BE2C (cell line): ENCODE measurements at regions not wholly inside any gene's neighbourhood (a gene's known extent, or its start where the extent isn't known, plus 50 kb on each side); places are given as distances from the start of the nearest gene placed in this dataset.

Experiments
- DNase-seq: peaks from one replicate; pipeline ENCODE4 v3.0.0-alpha.2; 2020
- H3K27me3 ChIP-seq: fragments of 250-450 bp; sonication (Bioruptor Pico); 2 replicates; pipeline ENCODE4 v1.5.1; 2020; ENCODE audit warnings: mild to moderate bottlenecking
- H3K36me3 ChIP-seq: fragments of 250-450 bp; sonication (Bioruptor Pico); 2 replicates; pipeline ENCODE4 v1.5.1; 2020; ENCODE audit warnings: mild to moderate bottlenecking
- H3K4me1 ChIP-seq: fragments of 250-450 bp; sonication (Bioruptor Pico); 2 replicates; pipeline ENCODE4 v1.5.1; 2020
- H3K4me3 ChIP-seq: 2 replicates; pipeline ENCODE4 v1.5.1; 2011; ENCODE audit warnings: low read depth, low read length
- H3K9me3 ChIP-seq: fragments of 250-450 bp; sonication (Bioruptor Pico); 2 replicates; pipeline ENCODE4 v1.5.1; 2020
- TF ChIP-seq, protein P1 (sequence below): IDR thresholded peaks from 2 replicates; pipeline ENCODE4 v1.5.1; 2012; ENCODE audit warnings: mild to moderate bottlenecking, low read depth, low read length

DNA sequence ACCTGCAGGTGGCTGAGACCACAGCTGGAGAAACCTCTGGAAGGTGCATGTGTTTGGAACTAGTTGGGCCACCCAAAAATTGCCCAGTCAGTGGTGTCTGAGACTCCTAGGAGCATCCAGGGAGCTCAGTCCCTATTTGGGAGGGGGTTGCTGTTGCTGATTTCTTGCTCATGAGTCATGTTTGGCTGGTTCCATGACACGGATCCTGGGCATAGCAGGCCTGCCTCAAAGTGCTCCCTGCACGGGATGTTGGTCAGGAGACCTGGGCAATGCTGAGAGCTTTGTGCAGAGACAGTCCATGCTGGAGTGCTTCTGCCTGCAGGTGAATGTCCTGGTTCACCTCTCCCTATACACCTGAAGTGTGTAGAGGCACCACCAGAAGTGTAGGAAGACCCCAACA lies 194.2 kb downstream of the GLI2 start:
- no peak for DNase-seq
- Histone ChIP-seq H3K9me3 (no peaks in the 10 kb centered on the region), H3K36me3 (no peaks in the 10 kb centered on the region), H3K27me3 (no peaks in the 10 kb centered on the region), H3K4me3 (no peak overlapping the region), H3K4me1 (peaks cover under 1% of the 10 kb centered on the region; the same call in 1 of the 2 replicates)
- TF ChIP-seq, protein P1, sequence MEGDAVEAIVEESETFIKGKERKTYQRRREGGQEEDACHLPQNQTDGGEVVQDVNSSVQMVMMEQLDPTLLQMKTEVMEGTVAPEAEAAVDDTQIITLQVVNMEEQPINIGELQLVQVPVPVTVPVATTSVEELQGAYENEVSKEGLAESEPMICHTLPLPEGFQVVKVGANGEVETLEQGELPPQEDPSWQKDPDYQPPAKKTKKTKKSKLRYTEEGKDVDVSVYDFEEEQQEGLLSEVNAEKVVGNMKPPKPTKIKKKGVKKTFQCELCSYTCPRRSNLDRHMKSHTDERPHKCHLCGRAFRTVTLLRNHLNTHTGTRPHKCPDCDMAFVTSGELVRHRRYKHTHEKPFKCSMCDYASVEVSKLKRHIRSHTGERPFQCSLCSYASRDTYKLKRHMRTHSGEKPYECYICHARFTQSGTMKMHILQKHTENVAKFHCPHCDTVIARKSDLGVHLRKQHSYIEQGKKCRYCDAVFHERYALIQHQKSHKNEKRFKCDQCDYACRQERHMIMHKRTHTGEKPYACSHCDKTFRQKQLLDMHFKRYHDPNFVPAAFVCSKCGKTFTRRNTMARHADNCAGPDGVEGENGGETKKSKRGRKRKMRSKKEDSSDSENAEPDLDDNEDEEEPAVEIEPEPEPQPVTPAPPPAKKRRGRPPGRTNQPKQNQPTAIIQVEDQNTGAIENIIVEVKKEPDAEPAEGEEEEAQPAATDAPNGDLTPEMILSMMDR, result no peak

DNA sequence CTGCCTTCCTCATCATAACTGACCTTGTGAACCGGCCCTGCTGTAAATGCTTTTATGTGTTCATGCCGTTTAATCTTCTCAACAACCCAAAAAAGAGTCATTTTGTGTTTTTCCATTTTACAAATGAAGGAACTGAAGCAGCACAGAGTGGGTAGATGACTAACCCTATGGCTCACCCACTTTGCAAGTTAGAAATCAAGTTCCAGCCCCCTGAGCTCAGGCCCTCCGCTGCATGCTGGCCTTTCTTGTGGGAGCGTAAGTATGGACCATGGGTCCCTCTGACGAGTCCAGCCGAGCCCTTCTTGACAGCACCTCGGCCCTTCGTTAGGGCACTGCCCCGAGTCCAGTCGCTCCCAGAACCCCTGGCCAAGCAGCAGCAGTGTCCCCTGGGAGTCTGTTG lies 194.6 kb downstream of the GLI2 start:
- no peak overlapping the region for H3K4me3 ChIP-seq
- TF ChIP-seq, protein P1, result no peak
- H3K4me1 ChIP-seq, result peaks cover 5% of the 10 kb centered on the region
- no peak for DNase-seq
- H3K36me3 ChIP-seq, result no peaks in the 10 kb centered on the region
- H3K9me3 ChIP-seq, result no peaks in the 10 kb centered on the region
- no peaks in the 10 kb centered on the region for H3K27me3 ChIP-seq

DNA sequence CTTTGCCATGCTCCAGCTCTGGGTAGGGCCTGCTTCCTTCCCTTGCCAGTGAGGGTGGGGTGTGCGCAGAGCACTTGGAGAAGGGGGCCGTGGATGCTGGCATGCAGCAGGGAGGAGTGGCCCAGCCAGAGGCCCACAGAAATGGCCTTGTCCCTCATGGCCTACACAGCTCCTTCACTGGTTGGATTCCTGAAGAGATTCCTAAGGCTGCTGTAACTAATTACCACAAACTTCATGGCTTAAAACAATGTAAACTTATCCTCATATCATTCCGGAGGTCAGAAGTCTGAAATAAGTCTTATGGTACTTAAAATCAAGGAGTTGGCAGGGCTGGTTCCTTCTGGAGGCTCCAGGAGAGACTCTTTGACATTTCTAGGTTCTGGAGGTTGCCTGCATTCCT lies 195.2 kb downstream of the GLI2 start:
- TF ChIP-seq, protein P1, result no peak
- DNase-seq, result no peak
- Histone ChIP-seq H3K9me3 (no peaks in the 10 kb centered on the region), H3K4me1 (peaks cover 5% of the 10 kb centered on the region), H3K36me3 (no peaks in the 10 kb centered on the region), H3K4me3 (no peak overlapping the region), H3K27me3 (no peaks in the 10 kb centered on the region)

DNA sequence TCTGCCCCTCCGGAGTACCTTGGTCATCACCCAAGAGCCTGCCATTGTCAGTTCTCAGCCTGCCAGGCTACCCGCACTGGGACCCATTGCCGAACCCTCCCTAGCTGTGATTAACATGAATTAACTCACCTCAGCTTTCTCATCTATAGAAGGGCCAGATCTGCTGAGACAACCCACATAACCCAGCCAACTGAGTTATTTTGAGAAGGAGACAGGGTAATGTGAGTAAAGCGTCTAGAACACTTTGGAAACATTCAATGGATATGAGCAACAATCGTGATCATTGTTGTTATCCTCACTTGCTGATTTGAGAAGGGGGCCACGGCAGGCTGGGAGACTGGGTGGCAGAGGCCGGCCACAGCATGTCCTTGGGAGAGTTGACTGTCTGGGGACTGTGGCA lies 196.8 kb downstream of the GLI2 start:
- Histone ChIP-seq H3K27me3 (no peaks in the 10 kb centered on the region), H3K4me1 (peaks cover 10% of the 10 kb centered on the region), H3K36me3 (no peaks in the 10 kb centered on the region), H3K9me3 (no peaks in the 10 kb centered on the region), H3K4me3 (no peak overlapping the region)
- DNase-seq, result no peak
- TF ChIP-seq, protein P1, result no peak

DNA sequence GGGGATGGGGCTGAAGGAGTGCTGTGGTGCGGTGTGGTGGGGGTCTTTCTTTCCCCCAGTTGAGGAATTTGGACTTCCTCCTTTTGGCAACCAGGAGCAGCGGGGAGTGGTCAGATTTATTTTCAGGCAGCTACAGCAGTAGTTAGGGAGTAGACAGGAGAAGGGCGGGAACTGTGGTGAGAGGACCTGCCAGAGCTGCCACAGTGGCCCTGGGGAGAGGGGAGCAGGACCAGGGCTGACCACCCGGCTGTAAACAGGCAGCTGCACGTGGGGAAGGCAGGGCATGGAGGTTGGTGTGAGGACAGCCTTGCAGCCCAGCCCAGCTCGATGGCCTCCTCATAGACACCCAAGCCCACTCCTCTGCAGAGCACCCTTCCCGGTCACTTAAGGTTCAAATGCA lies 197.2 kb downstream of the GLI2 start:
- Histone ChIP-seq H3K36me3 (no peaks in the 10 kb centered on the region), H3K4me3 (no peak overlapping the region), H3K4me1 (peaks cover 14% of the 10 kb centered on the region), H3K27me3 (no peaks in the 10 kb centered on the region), H3K9me3 (no peaks in the 10 kb centered on the region)
- TF ChIP-seq, protein P1, result no peak
- DNase-seq, result no peak

DNA sequence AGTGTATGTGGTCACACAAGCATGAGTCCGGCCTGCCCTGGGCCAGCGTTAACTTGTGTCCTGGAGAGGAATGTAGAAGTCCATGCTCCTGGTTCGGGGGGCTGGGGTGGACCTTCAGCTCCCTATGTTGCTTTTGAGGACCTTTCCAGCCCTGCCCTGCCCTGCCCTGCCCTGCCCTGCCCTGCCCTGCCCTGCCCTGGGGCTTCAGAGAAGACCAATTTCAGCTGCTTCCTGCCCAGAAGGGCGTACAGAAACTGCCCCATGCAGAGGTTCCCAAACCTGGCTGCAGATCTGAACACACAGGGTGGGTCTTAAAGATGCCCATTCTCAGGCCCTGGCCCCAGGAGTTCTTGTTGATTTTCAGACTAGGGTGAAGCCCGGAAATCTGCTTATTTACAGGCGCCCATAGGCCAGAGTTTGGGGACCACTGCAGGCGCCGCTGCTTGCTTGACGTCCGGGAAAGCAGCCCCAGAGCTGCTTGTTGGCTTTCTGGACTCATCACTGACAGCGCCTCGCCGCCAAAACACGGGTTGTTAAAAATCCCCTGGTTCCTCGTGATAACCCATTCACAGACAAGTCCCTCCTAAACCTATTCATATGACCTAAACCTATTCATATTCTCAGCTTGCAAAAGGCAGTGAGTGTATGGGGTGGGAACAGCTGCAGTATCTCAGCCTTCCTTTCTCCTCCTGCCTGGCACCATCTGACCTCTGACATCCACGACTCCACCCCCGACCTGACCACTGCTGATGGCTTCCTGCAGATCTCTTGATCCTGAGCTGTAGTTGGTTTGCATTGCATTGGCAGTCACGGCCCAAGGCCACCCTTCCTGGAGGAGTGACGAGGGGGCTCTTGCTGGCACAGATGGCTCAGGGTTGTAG lies 198.3 kb downstream of the GLI2 start:
- Histone ChIP-seq H3K36me3 (no peaks in the 10 kb centered on the region), H3K9me3 (no peaks in the 10 kb centered on the region), H3K4me3 (no peak overlapping the region), H3K4me1 (peaks cover 14% of the 10 kb centered on the region), H3K27me3 (no peaks in the 10 kb centered on the region)
- TF ChIP-seq, protein P1, result no peak
- no peak for DNase-seq
